ENCODE measurements at regions not wholly inside any gene's neighbourhood (a gene's known extent, or its start where the extent isn't known, plus 50 kb on each side); places are given as distances from the start of the nearest gene placed in this dataset.
"Not testable (repeated sequence)": the region's sequence is repeated elsewhere in the genome, so short reads cannot be mapped to it uniquely, and the experiment has no call there.

DNA sequence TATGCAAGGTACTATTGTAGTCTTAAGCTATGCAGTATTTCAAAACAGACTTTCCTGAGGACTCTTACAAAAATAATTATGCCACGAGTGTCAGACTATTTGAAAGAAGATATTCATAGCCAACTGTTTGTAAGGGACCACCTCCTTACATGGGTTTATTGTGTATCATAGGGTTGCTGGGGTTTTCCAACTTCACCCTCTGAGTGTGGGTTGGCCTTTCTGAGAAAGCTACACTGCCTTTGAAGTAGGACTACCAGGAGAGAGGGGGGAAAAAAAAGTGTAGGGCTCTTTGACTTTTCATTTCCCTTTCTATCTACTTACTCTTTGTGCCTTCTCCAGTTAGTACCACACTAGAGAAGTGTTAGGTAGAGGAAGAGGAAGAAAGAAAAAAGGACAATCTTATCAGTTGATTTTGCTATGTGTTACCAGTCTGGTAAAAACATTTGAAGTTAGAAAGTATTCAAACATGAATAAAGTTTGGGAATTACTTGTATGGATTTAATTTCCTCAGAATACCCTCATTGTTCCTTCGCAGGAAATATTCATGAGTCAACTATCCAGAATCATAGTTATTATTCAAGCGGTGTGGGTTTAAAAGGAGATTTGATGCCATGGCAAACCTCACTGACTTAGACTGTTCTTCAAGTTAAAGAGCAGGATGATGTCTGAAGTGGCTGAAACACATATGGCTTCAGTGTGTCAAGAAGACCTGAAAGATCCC, 329.3 kb upstream of the THBS1 start:
- in situ Hi-C loops (cut with HindIII; ENCODE audit: low sequenced_read_pairs) = no loop called here
- no peak for DNase-seq (ENCODE audit: low spot score)

GRCh38 chr15:39252134-39252470, 328.8 kb upstream of the THBS1 start:
- in situ Hi-C loops (cut with HindIII; ENCODE audit: low sequenced_read_pairs) = no loop called here
- DNase-seq (ENCODE audit: low spot score) = no peak

GRCh38 chr15:39253552-39253951, 327.3 kb upstream of the THBS1 start:
- in situ Hi-C loops (cut with HindIII; ENCODE audit: low sequenced_read_pairs) = no loop called here

DNA sequence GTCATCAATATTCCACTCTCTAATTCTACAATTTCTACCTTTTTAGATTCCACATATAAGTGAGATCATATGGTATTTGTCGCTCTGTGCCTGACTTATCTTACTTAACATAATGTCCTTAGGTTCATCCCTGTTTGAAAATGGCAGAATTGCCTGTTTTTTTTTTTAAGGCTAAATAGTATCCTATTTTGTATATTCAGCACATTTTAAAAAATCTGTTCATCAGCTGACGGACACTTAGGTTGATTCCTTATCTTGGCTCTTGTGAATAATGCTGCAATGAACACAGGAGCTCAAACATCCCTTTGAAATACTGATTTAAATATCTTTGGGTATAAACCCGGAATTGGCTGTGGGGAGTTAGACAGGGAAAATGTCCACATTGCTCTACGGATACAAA, 326.7 kb upstream of the THBS1 start:
- in situ Hi-C loops (cut with HindIII; ENCODE audit: low sequenced_read_pairs) = no loop called here
- DNase-seq (ENCODE audit: low spot score) = no peak

More at GRCh38 chr15:39253552-39253951, 327.3 kb upstream of the THBS1 start:
- DNase-seq (ENCODE audit: low spot score) = no peak

- peak; percentile 81 for DNase-seq (ENCODE audit: low spot score)
- in situ Hi-C loops (cut with HindIII; ENCODE audit: low sequenced_read_pairs) = no loop called here
Observed at GRCh38 chr15:39255760-39256159, 325.1 kb upstream of the THBS1 start.

DNA sequence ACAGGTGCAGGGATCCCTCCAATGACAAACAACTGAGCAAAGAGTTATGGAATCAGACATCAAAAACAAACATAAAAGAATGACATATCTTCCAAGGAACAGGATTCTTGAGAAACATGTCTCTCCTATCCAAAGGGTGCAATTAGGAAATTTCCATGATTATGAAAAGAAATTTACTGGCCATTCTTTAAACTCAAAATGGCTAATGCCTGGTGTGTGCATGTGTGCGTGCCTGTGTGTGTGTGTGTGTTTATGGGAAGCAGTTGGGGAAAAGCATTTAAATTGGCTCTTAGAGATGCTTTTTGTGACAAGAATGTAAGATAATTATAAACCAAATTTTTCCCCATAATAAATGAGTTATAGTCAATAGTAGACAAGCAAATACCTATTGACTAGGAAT, 320.5 kb upstream of the THBS1 start:
- DNase-seq (ENCODE audit: low spot score) = no peak
- in situ Hi-C loops (cut with HindIII; ENCODE audit: low sequenced_read_pairs) = no loop called here

GRCh38 chr15:39260791-39261190, 320.1 kb upstream of the THBS1 start:
- in situ Hi-C loops (cut with HindIII; ENCODE audit: low sequenced_read_pairs) = no loop called here
- no peak for DNase-seq (ENCODE audit: low spot score)

GRCh38 chr15:39261397-39262183, 319.3 kb upstream of the THBS1 start:
- DNase-seq (ENCODE audit: low spot score); in situ Hi-C loops (cut with HindIII; ENCODE audit: low sequenced_read_pairs): not testable (repeated sequence)

DNA sequence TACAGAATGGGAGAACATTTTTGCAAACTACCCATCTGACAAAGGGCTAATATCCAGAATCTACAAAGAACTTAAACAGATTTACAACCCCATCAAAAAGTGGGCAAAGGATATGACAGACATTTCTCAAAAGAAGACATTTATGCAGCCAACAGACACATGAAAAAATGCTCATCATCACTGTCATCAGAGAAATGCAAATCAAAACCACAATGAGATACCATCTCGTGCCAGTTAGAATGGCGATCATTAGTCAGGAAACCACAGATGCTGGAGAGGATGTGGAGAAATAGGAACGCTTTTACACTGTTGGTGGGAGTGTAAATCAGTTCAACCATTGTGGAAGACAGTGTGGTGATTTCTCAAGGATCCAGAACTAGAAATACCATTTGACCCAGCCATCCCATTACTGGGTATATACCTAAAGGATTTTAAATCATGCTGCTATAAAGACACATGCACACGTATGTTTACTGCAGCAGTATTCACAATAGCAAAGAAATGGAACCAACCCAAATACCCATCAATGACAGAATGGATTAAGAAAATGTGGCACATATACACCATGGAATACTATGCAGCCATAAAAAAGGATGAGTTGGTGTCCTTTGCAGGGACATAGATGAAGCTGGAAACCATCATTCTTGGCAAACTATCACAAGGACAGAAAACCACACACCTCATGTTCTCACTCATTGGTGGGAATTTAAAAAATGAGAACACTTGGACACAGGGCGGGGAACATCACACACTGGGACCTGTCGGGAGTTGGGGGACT, 317.7 kb upstream of the THBS1 start:
- DNase-seq (ENCODE audit: low spot score); in situ Hi-C loops (cut with HindIII; ENCODE audit: low sequenced_read_pairs): not testable (repeated sequence)

DNA sequence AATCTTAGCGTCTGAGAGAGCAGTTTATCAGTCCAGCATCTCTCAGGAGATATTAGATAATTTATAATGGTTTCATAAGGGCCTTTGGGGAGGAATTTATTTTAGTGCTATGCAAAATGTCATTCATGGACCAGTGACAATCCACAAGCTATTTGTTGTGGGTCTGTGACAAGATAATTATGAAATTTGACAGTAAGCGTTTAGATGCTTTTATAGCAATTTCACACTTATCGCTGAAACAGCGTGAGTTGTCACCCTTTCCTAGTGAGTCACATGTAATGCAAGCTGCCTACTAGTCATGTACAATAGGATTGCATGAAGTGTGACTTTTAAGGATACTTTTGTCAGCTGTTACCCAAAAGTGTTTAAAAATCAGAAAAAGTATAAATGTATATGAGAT, 315.6 kb upstream of the THBS1 start:
- DNase-seq (ENCODE audit: low spot score) = no peak
- in situ Hi-C loops (cut with HindIII; ENCODE audit: low sequenced_read_pairs) = no loop called here

DNA sequence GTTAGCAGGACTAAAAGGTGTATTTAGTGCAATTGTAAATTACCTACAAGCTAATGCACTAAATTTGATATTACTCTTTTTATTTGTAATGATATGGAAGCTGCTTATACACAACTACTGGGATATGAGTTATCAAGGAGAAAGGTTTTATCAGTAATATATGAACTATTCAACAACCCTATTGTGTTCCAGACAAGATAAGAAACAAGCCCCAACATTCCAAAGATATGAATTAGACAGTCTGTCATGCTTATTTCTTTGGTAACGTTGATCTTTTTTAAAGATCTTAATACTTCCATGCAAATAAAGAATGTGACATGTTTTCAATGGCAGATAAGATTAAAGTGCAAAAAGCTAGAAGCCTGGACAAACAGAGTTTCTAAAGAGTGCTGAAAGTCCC, 314.0 kb upstream of the THBS1 start:
- in situ Hi-C loops (cut with HindIII; ENCODE audit: low sequenced_read_pairs) = no loop called here
- no peak for DNase-seq (ENCODE audit: low spot score)

- in situ Hi-C loops (cut with HindIII; ENCODE audit: low sequenced_read_pairs) = no loop called here
- DNase-seq (ENCODE audit: low spot score) = no peak
Observed at GRCh38 chr15:39267685-39268084, 313.2 kb upstream of the THBS1 start.

GRCh38 chr15:39269352-39269751, 311.5 kb upstream of the THBS1 start:
- in situ Hi-C loops (cut with HindIII; ENCODE audit: low sequenced_read_pairs) = no loop called here
- DNase-seq (ENCODE audit: low spot score) = no peak

- in situ Hi-C loops (cut with HindIII; ENCODE audit: low sequenced_read_pairs) = no loop called here
- DNase-seq (ENCODE audit: low spot score) = no peak
Observed at GRCh38 chr15:39269821-39270220, 311.1 kb upstream of the THBS1 start.

- DNase-seq (ENCODE audit: low spot score) = no peak
- in situ Hi-C loops (cut with HindIII; ENCODE audit: low sequenced_read_pairs) = no loop called here
Observed at GRCh38 chr15:39270221-39270855, 310.5 kb upstream of the THBS1 start.

DNA sequence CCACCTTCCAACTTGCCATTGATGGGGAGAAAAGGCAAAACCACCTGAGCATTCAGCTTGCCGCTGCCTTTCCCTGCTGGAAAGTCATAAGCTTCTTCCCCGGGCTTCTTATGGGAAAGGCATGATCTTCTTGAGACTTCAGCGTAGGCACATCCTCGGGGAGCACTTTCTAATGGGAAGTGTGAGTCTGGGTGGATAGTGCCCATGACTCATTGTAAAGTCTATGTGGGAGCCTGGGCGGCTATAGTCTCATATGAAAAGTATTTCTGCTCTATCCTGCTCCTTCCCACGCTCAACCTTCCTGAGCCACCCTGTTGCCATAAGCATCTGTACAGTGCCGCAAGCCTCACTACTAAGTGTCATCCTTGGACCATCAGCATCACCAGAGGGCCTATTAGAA, 309.9 kb upstream of the THBS1 start:
- in situ Hi-C loops (cut with HindIII; ENCODE audit: low sequenced_read_pairs) = no loop called here
- DNase-seq (ENCODE audit: low spot score) = no peak

GRCh38 chr15:39272901-39273300, 308.0 kb upstream of the THBS1 start:
- no peak for DNase-seq (ENCODE audit: low spot score)
- in situ Hi-C loops (cut with HindIII; ENCODE audit: low sequenced_read_pairs) = no loop called here

GRCh38 chr15:39273717-39274411, 307.0 kb upstream of the THBS1 start:
- in situ Hi-C loops (cut with HindIII; ENCODE audit: low sequenced_read_pairs) = no loop called here
- DNase-seq (ENCODE audit: low spot score) = peak; percentile 37

DNA sequence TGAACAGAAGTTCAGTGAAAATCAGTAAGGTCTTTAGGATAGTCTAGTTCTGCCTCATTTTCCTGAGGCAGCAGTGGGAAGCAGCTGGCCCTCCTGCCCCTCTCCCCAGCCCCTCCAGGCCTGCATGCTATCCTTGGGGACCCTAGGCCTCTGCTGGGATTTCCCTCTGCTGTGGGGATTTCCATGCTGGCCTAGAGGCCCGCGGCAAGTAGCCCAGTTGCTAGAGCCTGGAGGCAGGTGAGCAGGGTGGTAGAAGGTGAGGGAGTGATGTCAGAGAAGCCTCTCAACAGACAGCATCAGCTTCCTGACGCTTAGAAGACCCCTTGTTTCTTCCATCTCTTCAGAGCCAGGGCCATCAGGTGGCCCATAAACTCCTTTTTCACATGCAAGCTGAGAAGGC, 305.8 kb upstream of the THBS1 start:
- in situ Hi-C loops (cut with HindIII; ENCODE audit: low sequenced_read_pairs) = no loop called here
- no peak for DNase-seq (ENCODE audit: low spot score)

Measured in G401 (cell line).